AML-193 (cell line): ENCODE measurements at regions not wholly inside any gene's neighbourhood (a gene's known extent, or its start where the extent isn't known, plus 50 kb on each side); places are given as distances from the start of the nearest gene placed in this dataset.
"Not testable (repeated sequence)": the region's sequence is repeated elsewhere in the genome, so short reads cannot be mapped to it uniquely, and the experiment has no call there.

Source experiments
- DNase-seq, 2 experiments: peaks; one replicate each; lab custom pipeline; 2025; lab: John Stamatoyannopoulos, UW

DNA sequence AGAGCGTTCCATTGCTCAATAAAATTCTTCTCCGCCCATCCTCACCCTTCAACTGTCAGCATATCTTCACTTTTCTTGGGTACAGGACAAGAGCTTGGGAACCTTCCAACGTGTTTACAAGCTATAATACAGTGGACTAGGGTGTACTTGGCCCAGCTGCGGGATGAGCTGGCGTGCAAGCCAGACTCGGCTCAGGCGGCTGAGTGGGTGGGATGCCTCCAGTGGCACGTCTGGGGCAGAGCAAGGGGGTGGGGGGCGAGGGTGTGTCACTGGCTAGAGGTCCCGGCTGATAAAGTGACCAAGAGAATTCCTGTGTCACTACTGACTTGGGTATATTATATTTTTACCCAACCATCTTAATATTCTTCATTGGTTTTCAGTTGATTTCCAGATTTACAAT is 179.7 kb downstream of the EVA1A start:
- DNase-seq = no peak

- DNase-seq = no peak
Observed at GRCh38 chr2:75379476-75380210, 180.3 kb upstream of the TACR1 start.

DNA sequence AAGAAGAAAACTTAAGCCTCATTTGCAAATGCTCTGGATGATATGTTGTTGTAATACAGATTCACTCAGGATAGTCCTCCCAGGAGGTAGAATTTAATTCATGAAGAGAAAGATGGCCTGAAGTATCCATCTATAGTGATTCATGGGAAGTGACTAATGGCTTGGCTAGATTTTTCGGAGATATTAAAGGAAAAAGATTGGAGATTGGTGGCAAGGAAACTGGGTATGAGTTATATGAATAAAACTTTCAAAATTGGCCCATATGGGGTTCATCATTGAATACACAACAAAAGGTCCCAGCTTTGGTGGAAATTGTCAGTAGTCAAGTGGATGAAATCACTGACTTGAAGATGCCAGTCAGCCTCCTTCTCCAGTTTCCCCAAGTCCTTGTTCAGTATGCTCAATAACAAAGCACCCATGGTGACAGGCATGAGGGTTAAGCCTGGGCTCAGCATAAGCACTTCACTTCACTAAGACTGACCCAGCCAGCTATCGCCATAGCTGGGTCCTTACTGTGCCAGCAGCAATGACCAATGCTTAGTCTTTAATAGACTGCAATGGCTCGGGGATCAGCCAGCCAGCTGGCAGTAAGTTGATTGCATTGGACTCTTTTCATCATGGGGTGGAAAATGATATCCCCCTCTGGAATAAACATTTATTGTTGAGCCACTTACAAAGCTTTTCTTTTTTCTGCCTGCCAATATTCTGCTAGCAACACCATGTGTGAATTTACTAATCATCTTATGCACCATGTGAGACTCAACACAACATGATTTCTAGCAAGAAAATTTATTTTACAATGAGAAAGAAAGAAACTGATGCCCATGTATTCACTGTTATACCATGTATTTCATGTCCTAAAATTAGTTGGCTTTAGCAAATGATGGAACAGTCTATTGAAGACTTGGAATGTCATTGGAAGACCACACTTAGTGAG is 176.6 kb upstream of the TACR1 start:
- no peak for DNase-seq

GRCh38 chr2:75374414-75374957 is 175.2 kb upstream of the TACR1 start:
- not testable (repeated sequence) for DNase-seq

DNA sequence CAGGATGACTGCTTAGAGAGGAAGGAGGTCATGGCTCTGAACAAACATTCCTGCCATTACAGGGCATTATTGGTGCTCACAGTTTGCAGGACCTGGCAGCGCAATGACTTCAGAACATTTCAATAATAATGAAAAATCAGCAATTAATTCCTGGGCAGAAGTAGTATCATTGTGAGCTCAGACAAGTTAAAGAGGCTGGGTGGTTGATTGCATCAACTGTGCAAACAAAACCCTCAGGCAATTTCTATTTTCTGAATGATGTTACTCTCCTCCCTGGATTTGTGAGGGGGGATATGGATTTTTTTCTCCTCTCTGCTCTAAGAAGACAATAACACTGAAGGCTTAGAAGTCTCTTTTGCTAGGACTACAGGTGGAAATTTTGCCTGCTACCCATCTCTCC is 168.1 kb upstream of the TACR1 start:
- DNase-seq = no peak

GRCh38 chr2:75361486-75361885 is 162.2 kb upstream of the TACR1 start:
- no peak for DNase-seq

GRCh38 chr2:75360945-75361344 is 161.6 kb upstream of the TACR1 start:
- DNase-seq = no peak

DNA sequence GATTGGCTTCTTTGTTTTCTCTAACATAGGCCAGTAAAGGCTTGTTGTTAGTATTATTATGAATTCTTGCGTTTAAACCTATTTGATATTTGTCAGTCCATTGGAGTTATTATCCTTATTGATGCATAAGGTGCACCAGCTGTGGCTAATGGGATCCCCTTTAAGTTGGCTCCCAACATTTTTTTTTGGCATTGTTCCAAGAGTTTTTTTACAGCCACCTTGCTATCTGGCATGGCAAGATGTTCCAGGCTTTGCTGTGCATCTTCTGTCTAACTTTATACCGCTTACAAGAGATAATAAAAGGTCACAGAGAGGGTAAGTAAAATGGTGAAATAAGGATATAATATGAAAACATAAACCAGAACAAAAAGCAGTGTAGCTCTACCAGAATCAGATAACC is 157.5 kb upstream of the TACR1 start:
- DNase-seq = no peak

- DNase-seq = no peak
Observed at GRCh38 chr2:75353131-75353530, 153.8 kb upstream of the TACR1 start.

- DNase-seq = no peak
Observed at GRCh38 chr2:75348307-75348706, 149.0 kb upstream of the TACR1 start.

GRCh38 chr2:75344146-75344545 is 144.8 kb upstream of the TACR1 start:
- DNase-seq = no peak

- no peak for DNase-seq
Observed at GRCh38 chr2:75342504-75343175, 143.3 kb upstream of the TACR1 start.

DNA sequence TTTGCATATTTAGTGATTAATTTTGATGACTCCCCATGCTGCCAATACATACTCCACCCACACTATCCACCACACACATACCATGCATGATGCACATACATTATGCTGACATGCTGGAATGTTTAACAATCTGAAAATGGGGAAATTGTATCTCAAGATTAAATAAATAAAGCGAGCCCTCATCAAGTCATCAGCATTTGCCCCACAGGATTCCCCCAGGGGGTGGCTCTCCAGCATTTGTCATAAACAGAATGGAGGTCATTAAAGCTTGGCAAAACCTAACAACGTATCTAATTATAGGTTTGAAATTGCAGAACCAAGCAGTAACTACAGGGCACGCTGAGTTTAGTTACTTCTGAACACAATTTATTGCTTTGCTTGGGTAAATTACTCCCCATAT is 141.2 kb upstream of the TACR1 start:
- DNase-seq = no peak

GRCh38 chr2:75338461-75338860 is 139.1 kb upstream of the TACR1 start:
- DNase-seq = no peak

DNA sequence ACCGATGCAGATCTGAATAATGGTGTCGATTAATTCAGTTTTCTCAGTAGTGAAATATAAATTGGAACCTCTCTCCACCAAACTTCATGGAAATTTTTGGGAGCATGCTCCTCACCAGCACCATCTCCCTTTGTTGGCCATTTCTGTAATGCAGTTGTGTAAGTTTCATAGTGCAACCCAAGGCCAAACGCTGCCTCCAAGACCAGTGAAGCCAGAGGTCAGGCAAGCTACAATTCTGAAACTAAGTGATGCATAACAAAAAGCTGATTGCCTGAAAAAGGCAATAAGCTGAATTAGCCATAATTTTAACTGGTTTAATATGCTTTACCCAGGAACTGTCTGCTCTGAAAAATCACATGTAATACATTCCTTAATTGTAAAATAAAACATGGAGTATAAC is 138.3 kb upstream of the TACR1 start:
- DNase-seq = no peak

DNA sequence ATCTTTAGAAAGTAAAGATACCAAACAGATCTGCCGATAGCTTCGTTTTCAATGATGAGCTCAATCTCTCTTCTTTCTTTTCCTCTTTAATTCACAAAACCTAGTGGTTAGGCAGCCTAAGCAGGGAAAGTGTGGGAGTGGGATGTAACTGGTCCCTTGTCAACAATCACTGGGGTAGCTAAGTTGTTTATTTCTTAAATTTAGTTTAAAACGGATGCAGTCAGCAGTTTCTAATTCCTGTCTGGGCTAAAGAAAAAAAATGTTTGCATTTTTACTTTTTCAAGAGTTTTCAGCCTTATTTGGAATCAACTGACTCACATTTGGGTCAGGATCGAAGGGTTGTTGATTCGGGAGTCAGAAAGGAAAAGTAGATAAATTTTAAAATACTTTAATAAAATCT is 137.7 kb upstream of the TACR1 start:
- no peak for DNase-seq

DNA sequence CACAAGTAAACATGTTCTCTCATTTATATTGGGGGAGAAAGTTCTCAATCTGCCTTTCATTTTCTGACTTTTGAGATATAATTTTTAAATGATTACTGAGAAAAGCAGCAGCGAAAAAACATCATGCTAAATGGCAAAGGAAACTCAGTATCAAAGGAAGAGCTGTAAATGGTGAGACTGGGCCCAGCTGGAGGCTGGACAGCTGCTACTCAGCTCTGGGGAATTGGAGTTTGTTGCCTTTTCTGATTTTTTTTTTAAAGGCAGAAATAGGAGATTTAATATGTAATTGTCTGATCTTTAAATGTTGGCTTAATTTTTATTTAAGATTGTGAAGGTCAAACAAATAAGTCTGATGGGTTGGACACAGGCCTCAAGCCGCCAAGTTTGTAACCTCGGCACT is 137.1 kb upstream of the TACR1 start:
- DNase-seq = no peak

DNA sequence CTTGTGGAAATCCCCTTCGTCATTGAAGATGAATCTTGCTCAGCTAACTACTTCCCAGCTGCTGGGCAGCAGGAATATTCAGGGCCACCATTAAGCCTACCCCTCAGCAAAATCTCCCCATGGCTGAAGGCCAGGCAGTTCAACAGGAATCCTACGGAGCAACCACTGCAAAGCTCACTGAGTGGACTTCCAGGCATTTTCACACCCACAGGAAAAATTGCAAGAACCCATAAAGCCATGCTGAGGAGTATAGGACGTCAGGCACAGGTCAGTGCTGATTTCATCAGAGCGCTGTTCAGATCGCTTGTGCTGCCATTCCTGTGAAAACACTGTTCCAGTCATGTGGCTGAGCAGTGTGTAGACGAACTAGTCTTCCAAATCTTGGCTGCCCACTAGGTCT is 134.8 kb upstream of the TACR1 start:
- DNase-seq = no peak

- no peak for DNase-seq
Observed at GRCh38 chr2:75333646-75334045, 134.3 kb upstream of the TACR1 start.

- no peak for DNase-seq
Observed at GRCh38 chr2:75328156-75328555, 128.8 kb upstream of the TACR1 start.

DNA sequence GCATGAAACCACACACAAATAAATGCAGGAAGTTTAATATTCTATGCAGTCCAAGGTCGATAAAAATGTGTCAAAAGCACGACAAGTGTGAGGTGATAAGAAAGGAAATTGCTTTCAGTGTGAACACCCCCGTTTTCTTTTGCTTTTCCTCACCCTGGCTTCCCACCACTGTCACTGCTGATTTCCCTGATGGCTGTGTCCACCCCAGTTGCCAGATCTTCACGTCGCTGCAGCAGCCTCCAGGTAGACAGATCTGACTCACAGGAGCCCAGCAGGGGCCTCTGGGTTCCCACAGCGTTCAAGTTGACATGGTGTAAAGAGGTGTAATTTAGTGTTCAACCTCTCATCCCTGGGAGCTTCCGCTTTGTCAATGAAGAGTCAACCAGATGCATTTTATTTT is 128.0 kb upstream of the TACR1 start:
- DNase-seq = no peak

DNA sequence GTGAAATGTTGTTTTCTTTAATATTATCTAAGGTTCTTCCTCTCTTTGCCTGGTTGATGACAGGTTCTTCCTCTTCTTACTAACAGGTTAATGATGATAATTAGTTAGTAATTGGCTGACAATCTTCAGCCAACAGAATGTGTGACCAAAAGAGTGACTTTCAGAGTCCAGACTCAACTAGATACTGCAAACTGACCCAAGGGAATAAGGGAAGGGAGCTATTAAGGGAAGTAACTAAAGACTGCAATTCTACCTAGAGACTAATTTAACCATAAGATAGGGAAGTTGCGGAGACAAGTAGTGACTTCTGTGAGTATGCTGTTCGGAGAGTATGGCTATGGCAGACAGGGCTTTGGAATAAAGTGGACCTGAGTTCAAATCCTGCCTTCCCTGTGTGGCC is 127.3 kb upstream of the TACR1 start:
- no peak for DNase-seq

GRCh38 chr2:75325594-75325993 is 126.3 kb upstream of the TACR1 start:
- no peak for DNase-seq
